ENCODE measurements at regions not wholly inside any gene's neighbourhood (a gene's known extent, or its start where the extent isn't known, plus 50 kb on each side); places are given as distances from the start of the nearest gene placed in this dataset.

DNA sequence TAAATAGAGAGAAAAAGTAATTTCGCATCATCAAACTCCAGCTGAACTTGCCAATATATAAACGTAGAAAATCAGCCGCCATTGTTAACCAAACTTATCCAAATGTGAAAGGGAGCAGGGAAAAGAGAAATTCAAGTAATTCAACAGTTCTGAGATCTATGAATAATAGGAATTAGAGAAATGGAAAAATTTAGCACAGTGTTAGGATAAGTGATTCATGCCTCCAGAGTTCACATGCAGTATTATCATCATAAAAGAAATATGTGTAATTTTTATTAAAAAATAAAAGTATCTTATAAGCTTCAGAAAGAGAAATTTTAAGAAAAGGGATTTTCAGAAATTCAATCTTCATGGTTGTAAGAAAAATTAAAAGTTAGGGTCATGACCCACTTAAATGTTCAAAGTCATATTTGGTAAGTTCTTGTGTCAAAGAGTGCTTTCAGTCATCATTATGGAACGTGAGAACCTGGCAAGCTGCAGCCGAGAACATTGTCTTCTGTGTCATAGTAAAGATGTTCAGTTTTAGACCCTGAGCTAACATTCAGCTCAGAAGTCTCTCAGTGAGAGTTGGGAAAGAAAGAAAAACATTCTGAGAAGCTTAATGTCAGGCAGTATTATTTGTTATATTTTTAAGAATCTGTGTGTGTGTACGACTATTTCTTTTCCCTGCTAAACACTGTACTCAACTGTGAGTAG lies 414.3 kb upstream of the RGPD4 start:
- Histone ChIP-seq H3K27me3 (replicated peaks; ENCODE audit: insufficient read depth, low read depth, low read length, poor library complexity) (no peaks in the 10 kb centered on the region), H3K4me3 (ENCODE audit: low read depth, low read length, poor library complexity, severe bottlenecking) (no peak overlapping the region), H3K9me3 (ENCODE audit: low read depth, low read length, poor library complexity, severe bottlenecking) (peaks cover 5% of the 10 kb centered on the region), H3K27ac (ENCODE audit: low read depth, low read length, poor library complexity, severe bottlenecking) (no peak overlapping the region), H3K36me3 (ENCODE audit: insufficient read depth, low read length, poor library complexity, severe bottlenecking) (no peaks in the 10 kb centered on the region), H3K4me1 (ENCODE audit: insufficient read depth, low read length, poor library complexity, severe bottlenecking) (no peaks in the 10 kb centered on the region)
- no peak for DNase-seq (ENCODE audit: low spot score)
- TF ChIP-seq, protein P1, sequence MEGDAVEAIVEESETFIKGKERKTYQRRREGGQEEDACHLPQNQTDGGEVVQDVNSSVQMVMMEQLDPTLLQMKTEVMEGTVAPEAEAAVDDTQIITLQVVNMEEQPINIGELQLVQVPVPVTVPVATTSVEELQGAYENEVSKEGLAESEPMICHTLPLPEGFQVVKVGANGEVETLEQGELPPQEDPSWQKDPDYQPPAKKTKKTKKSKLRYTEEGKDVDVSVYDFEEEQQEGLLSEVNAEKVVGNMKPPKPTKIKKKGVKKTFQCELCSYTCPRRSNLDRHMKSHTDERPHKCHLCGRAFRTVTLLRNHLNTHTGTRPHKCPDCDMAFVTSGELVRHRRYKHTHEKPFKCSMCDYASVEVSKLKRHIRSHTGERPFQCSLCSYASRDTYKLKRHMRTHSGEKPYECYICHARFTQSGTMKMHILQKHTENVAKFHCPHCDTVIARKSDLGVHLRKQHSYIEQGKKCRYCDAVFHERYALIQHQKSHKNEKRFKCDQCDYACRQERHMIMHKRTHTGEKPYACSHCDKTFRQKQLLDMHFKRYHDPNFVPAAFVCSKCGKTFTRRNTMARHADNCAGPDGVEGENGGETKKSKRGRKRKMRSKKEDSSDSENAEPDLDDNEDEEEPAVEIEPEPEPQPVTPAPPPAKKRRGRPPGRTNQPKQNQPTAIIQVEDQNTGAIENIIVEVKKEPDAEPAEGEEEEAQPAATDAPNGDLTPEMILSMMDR (conservative IDR thresholded peaks at IDR 0.05; ENCODE audit: low read depth, low read length) = no peak
- no peak for TF ChIP-seq EZH2 (IDR thresholded peaks at IDR 0.05; ENCODE audit: borderline replicate concordance, low read depth, low read length, poor library complexity, severe bottlenecking)
- ChIA-PET CTCF (no interaction called here), POLR2A (ENCODE audit: low non-redundant PET) (no interaction called here)
- intact Hi-C loops (cut with micrococcal nuclease; ENCODE audit: unreplicated experiment) = no loop called here
- BruUV-seq (replicated peaks) = no TSS peak

DNA sequence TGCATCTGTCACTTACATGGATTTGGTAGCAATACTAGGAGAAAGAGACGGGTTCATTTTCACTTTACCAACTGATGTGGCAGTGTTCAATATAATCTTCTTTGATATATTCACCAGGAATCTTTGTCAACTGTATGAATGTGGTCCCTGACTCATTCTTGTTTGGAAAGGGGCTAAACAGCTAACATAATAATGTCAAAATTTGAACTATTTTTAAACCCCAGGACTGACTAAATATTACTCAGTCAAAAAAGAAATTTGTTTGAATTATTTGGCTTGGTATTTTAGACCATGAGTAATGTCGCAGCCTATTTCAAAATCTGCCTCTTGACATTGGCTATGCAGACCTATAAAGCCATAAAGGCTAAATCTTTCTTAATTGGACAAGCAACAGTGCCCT lies 413.7 kb upstream of the RGPD4 start:
- ChIA-PET POLR2A (ENCODE audit: low non-redundant PET) (no interaction called here), CTCF (no interaction called here)
- DNase-seq (ENCODE audit: low spot score) = no peak
- Histone ChIP-seq H3K27me3 (replicated peaks; ENCODE audit: insufficient read depth, low read depth, low read length, poor library complexity) (no peaks in the 10 kb centered on the region), H3K9me3 (ENCODE audit: low read depth, low read length, poor library complexity, severe bottlenecking) (peaks cover 5% of the 10 kb centered on the region), H3K27ac (ENCODE audit: low read depth, low read length, poor library complexity, severe bottlenecking) (no peak overlapping the region), H3K36me3 (ENCODE audit: insufficient read depth, low read length, poor library complexity, severe bottlenecking) (no peaks in the 10 kb centered on the region), H3K4me1 (ENCODE audit: insufficient read depth, low read length, poor library complexity, severe bottlenecking) (no peaks in the 10 kb centered on the region), H3K4me3 (ENCODE audit: low read depth, low read length, poor library complexity, severe bottlenecking) (no peak overlapping the region)
- intact Hi-C loops (cut with micrococcal nuclease; ENCODE audit: unreplicated experiment) = no loop called here
- TF ChIP-seq, protein P1 (conservative IDR thresholded peaks at IDR 0.05; ENCODE audit: low read depth, low read length) = no peak
- TF ChIP-seq EZH2 (IDR thresholded peaks at IDR 0.05; ENCODE audit: borderline replicate concordance, low read depth, low read length, poor library complexity, severe bottlenecking) = no peak
- BruUV-seq (replicated peaks) = no TSS peak

DNA sequence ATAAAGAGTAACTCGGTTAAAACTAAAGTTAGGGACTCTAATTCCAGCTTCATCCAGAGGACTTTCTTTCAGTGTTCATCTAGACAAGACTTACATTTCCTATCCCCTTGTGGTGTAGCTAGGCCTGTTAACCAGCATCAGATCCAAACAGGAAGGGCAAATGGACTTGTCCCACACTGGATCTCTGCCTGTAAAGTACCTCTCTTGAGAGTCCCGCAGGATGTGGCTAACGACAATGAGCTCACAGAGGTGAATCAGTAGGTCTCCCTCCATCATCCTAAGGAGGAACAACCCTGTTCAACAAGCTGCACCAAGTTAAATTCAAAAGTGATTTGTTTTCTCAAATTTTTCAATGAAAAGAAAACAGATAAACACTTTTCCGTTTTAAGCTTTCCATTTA lies 412.3 kb upstream of the RGPD4 start:
- Histone ChIP-seq H3K27ac (ENCODE audit: low read depth, low read length, poor library complexity, severe bottlenecking) (no peak overlapping the region), H3K36me3 (ENCODE audit: insufficient read depth, low read length, poor library complexity, severe bottlenecking) (no peaks in the 10 kb centered on the region), H3K4me1 (ENCODE audit: insufficient read depth, low read length, poor library complexity, severe bottlenecking) (no peaks in the 10 kb centered on the region), H3K9me3 (ENCODE audit: low read depth, low read length, poor library complexity, severe bottlenecking) (peaks cover 5% of the 10 kb centered on the region), H3K4me3 (ENCODE audit: low read depth, low read length, poor library complexity, severe bottlenecking) (no peak overlapping the region), H3K27me3 (replicated peaks; ENCODE audit: insufficient read depth, low read depth, low read length, poor library complexity) (no peaks in the 10 kb centered on the region)
- intact Hi-C loops (cut with micrococcal nuclease; ENCODE audit: unreplicated experiment) = no loop called here
- ChIA-PET POLR2A (ENCODE audit: low non-redundant PET) (no interaction called here), CTCF (interaction anchor here (0.6 kb wide), 1 partner anchor 21 kb away, joined by 3 read pairs; no protein-coding TSS in a partner anchor)
- BruUV-seq (replicated peaks) = no TSS peak
- DNase-seq (ENCODE audit: low spot score) = no peak
- TF ChIP-seq, protein P1 (conservative IDR thresholded peaks at IDR 0.05; ENCODE audit: low read depth, low read length) = no peak
- TF ChIP-seq EZH2 (IDR thresholded peaks at IDR 0.05; ENCODE audit: borderline replicate concordance, low read depth, low read length, poor library complexity, severe bottlenecking) = no peak

Data from A673 (cell line).